ENCODE measurements at regions not wholly inside any gene's neighbourhood (a gene's known extent, or its start where the extent isn't known, plus 50 kb on each side); places are given as distances from the start of the nearest gene placed in this dataset.

DNA sequence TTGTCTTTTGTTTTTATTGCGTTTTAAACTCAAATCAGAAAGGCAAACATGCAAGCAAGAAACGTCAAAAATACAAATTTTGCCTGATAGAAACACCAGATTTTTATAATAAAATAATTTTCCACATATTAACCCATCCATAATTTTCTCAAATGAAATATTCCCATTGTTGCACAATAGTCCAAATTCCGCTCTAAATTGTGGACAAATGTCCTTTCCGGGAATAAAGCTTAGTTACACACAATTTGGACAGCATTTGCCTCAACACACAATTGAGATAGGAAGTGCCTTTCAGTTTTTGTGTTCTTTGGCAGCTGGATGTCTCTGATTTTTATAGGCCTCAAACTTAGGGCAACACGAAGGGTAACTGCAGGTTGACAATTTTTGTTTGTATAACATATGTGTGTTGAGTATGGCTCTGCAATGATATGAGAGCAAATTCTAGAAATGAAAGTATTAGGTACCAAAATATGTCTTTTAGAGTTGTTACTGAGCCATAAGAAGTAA is 105.8 kb downstream of the DIO2 start:
- Histone ChIP-seq H3K9me2 (replicated peaks; ENCODE audit: insufficient read depth, low read length) (no peaks in the 10 kb centered on the region), H3F3A (ENCODE audit: insufficient read depth, low read length) (no peaks in the 10 kb centered on the region), H3K4me3 (ENCODE audit: low read length) (no peak overlapping the region), H3K4me2 (ENCODE audit: low read depth, low read length) (no peak overlapping the region), H3K27ac (ENCODE audit: low read length) (no peak overlapping the region), H3K4me1 (ENCODE audit: low read length) (no peaks in the 10 kb centered on the region), H4K20me1 (ENCODE audit: insufficient read depth, low read length) (no peaks in the 10 kb centered on the region), H3K9me3 (replicated peaks; ENCODE audit: insufficient read depth, low read length) (no peaks in the 10 kb centered on the region), H3K36me3 (replicated peaks; ENCODE audit: insufficient read depth, low read length) (no peaks in the 10 kb centered on the region), H3K79me2 (ENCODE audit: low read length) (no peaks in the 10 kb centered on the region), H3K27me3 (replicated peaks; ENCODE audit: insufficient read depth, low read length) (no peaks in the 10 kb centered on the region), H2AFZ (ENCODE audit: low read length) (no peak overlapping the region), H3K9ac (ENCODE audit: low read length) (no peak overlapping the region)
- DNase-seq, result no peak
- TF ChIP-seq EZH2phosphoT487 (IDR thresholded peaks at IDR 0.05; ENCODE audit: low read length) (no peak), EZH2 (optimal IDR thresholded peaks at IDR 0.05; ENCODE audit: low read depth, low read length) (no peak)
- TF ChIP-seq, protein P1, sequence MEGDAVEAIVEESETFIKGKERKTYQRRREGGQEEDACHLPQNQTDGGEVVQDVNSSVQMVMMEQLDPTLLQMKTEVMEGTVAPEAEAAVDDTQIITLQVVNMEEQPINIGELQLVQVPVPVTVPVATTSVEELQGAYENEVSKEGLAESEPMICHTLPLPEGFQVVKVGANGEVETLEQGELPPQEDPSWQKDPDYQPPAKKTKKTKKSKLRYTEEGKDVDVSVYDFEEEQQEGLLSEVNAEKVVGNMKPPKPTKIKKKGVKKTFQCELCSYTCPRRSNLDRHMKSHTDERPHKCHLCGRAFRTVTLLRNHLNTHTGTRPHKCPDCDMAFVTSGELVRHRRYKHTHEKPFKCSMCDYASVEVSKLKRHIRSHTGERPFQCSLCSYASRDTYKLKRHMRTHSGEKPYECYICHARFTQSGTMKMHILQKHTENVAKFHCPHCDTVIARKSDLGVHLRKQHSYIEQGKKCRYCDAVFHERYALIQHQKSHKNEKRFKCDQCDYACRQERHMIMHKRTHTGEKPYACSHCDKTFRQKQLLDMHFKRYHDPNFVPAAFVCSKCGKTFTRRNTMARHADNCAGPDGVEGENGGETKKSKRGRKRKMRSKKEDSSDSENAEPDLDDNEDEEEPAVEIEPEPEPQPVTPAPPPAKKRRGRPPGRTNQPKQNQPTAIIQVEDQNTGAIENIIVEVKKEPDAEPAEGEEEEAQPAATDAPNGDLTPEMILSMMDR (IDR thresholded peaks at IDR 0.05; ENCODE audit: low read length), result no peak

DNA sequence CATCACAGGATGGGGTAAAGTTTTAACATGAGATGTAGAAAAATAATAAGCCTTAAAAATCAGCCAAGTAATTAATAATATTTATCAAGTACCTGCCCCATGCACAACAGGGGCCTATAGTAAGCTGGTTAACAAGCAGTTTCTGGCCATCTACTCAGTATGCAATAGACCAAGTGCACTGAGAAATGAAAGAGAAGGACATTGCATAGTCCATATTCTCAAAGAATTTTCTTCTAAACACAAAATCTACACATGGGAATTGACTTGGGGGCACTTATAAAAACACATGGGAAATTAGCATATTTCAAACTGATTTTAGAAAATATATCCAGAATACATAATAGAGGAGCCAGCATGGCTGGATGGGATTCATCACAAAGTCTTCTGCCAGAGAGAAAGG is 109.5 kb downstream of the DIO2 start:
- Histone ChIP-seq H3K79me2 (ENCODE audit: low read length) (no peaks in the 10 kb centered on the region), H3K4me1 (ENCODE audit: low read length) (no peaks in the 10 kb centered on the region), H3K4me2 (ENCODE audit: low read depth, low read length) (no peak overlapping the region), H2AFZ (ENCODE audit: low read length) (no peak overlapping the region), H3K9me3 (replicated peaks; ENCODE audit: insufficient read depth, low read length) (no peaks in the 10 kb centered on the region), H3K36me3 (replicated peaks; ENCODE audit: insufficient read depth, low read length) (no peaks in the 10 kb centered on the region), H3K9ac (ENCODE audit: low read length) (no peak overlapping the region), H3K4me3 (ENCODE audit: low read length) (no peak overlapping the region), H3K27me3 (replicated peaks; ENCODE audit: insufficient read depth, low read length) (no peaks in the 10 kb centered on the region), H3K27ac (ENCODE audit: low read length) (no peak overlapping the region), H4K20me1 (ENCODE audit: insufficient read depth, low read length) (no peaks in the 10 kb centered on the region), H3K9me2 (replicated peaks; ENCODE audit: insufficient read depth, low read length) (no peaks in the 10 kb centered on the region), H3F3A (ENCODE audit: insufficient read depth, low read length) (no peaks in the 10 kb centered on the region)
- no peak for TF ChIP-seq EZH2 (optimal IDR thresholded peaks at IDR 0.05; ENCODE audit: low read depth, low read length)
- TF ChIP-seq, protein P1 (IDR thresholded peaks at IDR 0.05; ENCODE audit: low read length), result no peak
- no peak for TF ChIP-seq EZH2phosphoT487 (IDR thresholded peaks at IDR 0.05; ENCODE audit: low read length)
- DNase-seq, result no peak

DNA sequence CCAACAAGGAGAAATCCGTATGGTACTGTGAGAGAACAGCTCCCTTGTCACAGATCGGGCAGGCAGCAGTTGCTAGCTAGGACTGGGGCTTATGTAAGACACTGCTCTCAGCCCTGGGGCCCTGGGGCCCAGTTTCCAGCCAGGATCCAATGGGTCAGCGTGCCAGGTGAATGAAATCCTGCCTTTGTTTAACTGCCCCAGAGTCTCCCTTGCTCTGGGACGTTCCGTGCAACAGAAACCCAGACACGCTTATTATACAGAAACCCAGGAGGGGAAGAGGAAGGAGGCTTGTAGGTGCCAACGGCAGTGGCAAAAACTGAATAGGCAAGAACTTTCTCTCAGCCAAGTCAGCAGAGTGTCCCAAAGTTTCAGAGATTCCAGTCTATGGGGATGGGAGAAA is 110.6 kb downstream of the DIO2 start:
- Histone ChIP-seq H3K4me3 (ENCODE audit: low read length) (no peak overlapping the region), H3K4me1 (ENCODE audit: low read length) (no peaks in the 10 kb centered on the region), H3K79me2 (ENCODE audit: low read length) (no peaks in the 10 kb centered on the region), H3K9me3 (replicated peaks; ENCODE audit: insufficient read depth, low read length) (no peaks in the 10 kb centered on the region), H3K27me3 (replicated peaks; ENCODE audit: insufficient read depth, low read length) (no peaks in the 10 kb centered on the region), H3K4me2 (ENCODE audit: low read depth, low read length) (no peak overlapping the region), H4K20me1 (ENCODE audit: insufficient read depth, low read length) (no peaks in the 10 kb centered on the region), H3K9me2 (replicated peaks; ENCODE audit: insufficient read depth, low read length) (no peaks in the 10 kb centered on the region), H3F3A (ENCODE audit: insufficient read depth, low read length) (no peaks in the 10 kb centered on the region), H3K9ac (ENCODE audit: low read length) (no peak overlapping the region), H2AFZ (ENCODE audit: low read length) (no peak overlapping the region), H3K27ac (ENCODE audit: low read length) (no peak overlapping the region), H3K36me3 (replicated peaks; ENCODE audit: insufficient read depth, low read length) (no peaks in the 10 kb centered on the region)
- TF ChIP-seq EZH2phosphoT487 (IDR thresholded peaks at IDR 0.05; ENCODE audit: low read length) (no peak), EZH2 (optimal IDR thresholded peaks at IDR 0.05; ENCODE audit: low read depth, low read length) (no peak)
- TF ChIP-seq, protein P1 (IDR thresholded peaks at IDR 0.05; ENCODE audit: low read length), result no peak
- DNase-seq, result no peak
